Gastroesophageal sphincter (tissue), 4 donors: ENCODE measurements at regions not wholly inside any gene's neighbourhood (a gene's known extent, or its start where the extent isn't known, plus 50 kb on each side); places are given as distances from the start of the nearest gene placed in this dataset.

Source experiments
- ATAC-seq: fragments of 150-250 bp; one replicate; pipeline ENCODE4 v1.9.1; 2016; ENCODE audit warnings: mild to moderate bottlenecking, moderate library complexity
- H3K27ac ChIP-seq, 4 donors: fragments of 200-600 bp; sonication (generic) in 3 of 4; 1 replicate in 3 of 4; 2 replicates in 1 of 4; pipeline ENCODE4 v1.5.1; 2016 to 2019
- H3K27me3 ChIP-seq: fragments of 200-600 bp; sonication (generic); one replicate; pipeline ENCODE4 v1.5.1; 2019
- H3K36me3 ChIP-seq, 2 donors: fragments of 200-600 bp; sonication (generic); one replicate each; pipeline ENCODE4 v1.5.1; 2019; ENCODE audit warnings: control low read depth in 1 of 2
- H3K4me1 ChIP-seq, 3 donors: fragments of 200-600 bp; sonication (generic); 1 replicate in 2 of 3; 2 replicates in 1 of 3; pipeline ENCODE4 v1.5.1; 2016 to 2019; ENCODE audit warnings: control low read depth in 2 of 3
- H3K4me3 ChIP-seq, 2 donors: fragments of 200-600 bp; sonication (generic); one replicate each; pipeline ENCODE4 v1.5.1; 2019; ENCODE audit warnings: mild to moderate bottlenecking in 1 of 2, moderate library complexity in 1 of 2
- H3K9me3 ChIP-seq, 3 donors: fragments of 200-600 bp; sonication (generic); one replicate each; pipeline ENCODE4 v1.5.1; 2017 to 2019; ENCODE audit warnings: control low read depth in 2 of 3
- EP300 ChIP-seq: sonication (generic); formaldehyde crosslinking; IDR thresholded peaks from one replicate; pipeline ENCODE4 v1.6.1; 2017; ENCODE audit warnings: antibody characterized with exemption, mild to moderate bottlenecking
- POLR2A ChIP-seq, 2 donors: fragments of 450-650 bp; IDR thresholded peaks; one replicate each; pipeline ENCODE4 v1.6.1; 2017; ENCODE audit warnings: antibody characterized with exemption in 2 of 2, mild to moderate bottlenecking in 2 of 2, moderate library complexity in 1 of 2
- POLR2AphosphoS5 ChIP-seq: sonication (generic); formaldehyde crosslinking; IDR thresholded peaks from one replicate; pipeline ENCODE4 v1.6.1; 2017; ENCODE audit warnings: antibody characterized with exemption
- WGBS, 2 donors: methylation state at CpG; one replicate each; pipeline ENCODE4 v1.1.5; 2018; ENCODE audit warnings: low coverage in 1 of 2; 5-methylcytosine and 5-hydroxymethylcytosine counted together
- TF ChIP-seq, protein P1 (sequence below), 4 experiments: fragments of 200-600 bp in 2 of 4; fragments of 450-650 bp in 2 of 4; sonication (generic) in 1 of 4; IDR thresholded peaks; one replicate each; pipeline ENCODE4 v1.5.1; 2017 to 2019; ENCODE audit warnings: antibody characterized with exemption in 4 of 4, mild to moderate bottlenecking in 2 of 4, moderate library complexity in 2 of 4

DNA sequence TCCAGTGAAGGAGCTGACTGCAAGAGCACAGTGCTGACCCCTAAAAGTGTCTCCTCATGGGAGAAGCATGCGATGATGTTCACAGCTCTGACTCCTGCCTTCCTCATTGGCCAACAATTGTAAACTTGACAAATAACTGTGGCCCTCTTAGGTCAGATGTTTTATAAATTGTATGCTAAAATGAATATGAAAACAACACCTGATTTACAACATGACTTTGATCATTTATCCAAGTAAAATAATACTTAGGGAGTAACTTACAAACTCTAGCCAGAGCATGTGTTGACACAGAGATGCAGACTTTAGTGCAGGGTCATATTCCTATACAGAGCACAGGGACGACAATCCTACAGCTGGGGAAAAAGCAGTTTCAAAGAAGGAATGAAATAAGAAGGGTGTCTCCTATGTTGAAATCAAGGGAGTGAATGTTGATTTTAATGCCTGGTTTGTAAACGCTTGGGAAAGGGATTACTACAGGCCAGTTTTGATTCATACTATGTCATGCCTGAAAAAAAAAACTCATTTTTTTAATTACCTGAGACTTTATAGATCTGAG, 391.4 kb upstream of the AKR1E2 start:
- Histone ChIP-seq H3K36me3 (no peaks in the 10 kb centered on the region), H3K9me3 (no peaks in the 10 kb centered on the region), H3K4me1 (peaks cover 0 to 10% (median 3%) of the 10 kb centered on the region in 3 donors), H3K4me3 (no peak overlapping the region), H3K27ac (no peak overlapping the region), H3K27me3 (no peaks in the 10 kb centered on the region)
- TF ChIP-seq, protein P1, sequence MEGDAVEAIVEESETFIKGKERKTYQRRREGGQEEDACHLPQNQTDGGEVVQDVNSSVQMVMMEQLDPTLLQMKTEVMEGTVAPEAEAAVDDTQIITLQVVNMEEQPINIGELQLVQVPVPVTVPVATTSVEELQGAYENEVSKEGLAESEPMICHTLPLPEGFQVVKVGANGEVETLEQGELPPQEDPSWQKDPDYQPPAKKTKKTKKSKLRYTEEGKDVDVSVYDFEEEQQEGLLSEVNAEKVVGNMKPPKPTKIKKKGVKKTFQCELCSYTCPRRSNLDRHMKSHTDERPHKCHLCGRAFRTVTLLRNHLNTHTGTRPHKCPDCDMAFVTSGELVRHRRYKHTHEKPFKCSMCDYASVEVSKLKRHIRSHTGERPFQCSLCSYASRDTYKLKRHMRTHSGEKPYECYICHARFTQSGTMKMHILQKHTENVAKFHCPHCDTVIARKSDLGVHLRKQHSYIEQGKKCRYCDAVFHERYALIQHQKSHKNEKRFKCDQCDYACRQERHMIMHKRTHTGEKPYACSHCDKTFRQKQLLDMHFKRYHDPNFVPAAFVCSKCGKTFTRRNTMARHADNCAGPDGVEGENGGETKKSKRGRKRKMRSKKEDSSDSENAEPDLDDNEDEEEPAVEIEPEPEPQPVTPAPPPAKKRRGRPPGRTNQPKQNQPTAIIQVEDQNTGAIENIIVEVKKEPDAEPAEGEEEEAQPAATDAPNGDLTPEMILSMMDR (IDR thresholded peaks at IDR 0.05), result no peak
- TF ChIP-seq POLR2AphosphoS5 (no peak), EP300 (no peak), POLR2A (IDR thresholded peaks at IDR 0.05) (no peak)
- no peak for ATAC-seq
- WGBS, 2 donors, result 89 to 90% methylated on average over 2 to 3 of the region's 3 CpGs

DNA sequence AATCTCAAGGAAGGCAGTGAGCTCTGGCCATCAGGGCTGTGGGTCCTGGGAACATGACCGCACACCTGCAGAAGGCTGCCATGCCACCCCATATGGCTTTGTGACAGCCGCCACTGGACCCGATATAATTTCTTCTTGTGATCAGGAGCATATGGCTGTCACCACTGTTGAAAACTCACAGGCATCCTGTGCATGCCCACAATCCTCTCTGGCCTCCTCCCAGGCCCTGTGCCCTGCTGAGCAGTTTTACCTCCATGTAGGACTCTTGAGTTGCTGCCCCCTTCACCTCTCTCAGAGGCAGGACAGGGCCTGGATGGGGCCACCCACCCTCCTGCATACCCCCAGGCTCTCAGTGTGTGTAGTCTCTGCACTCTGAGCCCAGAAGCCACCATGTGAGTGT, 391.9 kb upstream of the AKR1E2 start:
- WGBS, 2 donors, result 96 to 100% methylated on average over 1 to 3 of the region's 3 CpGs
- H3K27me3 ChIP-seq, result no peaks in the 10 kb centered on the region
- ATAC-seq, result no peak
- H3K9me3 ChIP-seq, result no peaks in the 10 kb centered on the region
- no peak overlapping the region for H3K27ac ChIP-seq
- no peak overlapping the region for H3K4me3 ChIP-seq
- H3K4me1 ChIP-seq, result peaks cover 0 to 6% (median 3%) of the 10 kb centered on the region in 3 donors
- no peaks in the 10 kb centered on the region for H3K36me3 ChIP-seq
- TF ChIP-seq POLR2A (IDR thresholded peaks at IDR 0.05) (no peak), POLR2AphosphoS5 (no peak), EP300 (no peak)
- TF ChIP-seq, protein P1 (IDR thresholded peaks at IDR 0.05), result no peak

DNA sequence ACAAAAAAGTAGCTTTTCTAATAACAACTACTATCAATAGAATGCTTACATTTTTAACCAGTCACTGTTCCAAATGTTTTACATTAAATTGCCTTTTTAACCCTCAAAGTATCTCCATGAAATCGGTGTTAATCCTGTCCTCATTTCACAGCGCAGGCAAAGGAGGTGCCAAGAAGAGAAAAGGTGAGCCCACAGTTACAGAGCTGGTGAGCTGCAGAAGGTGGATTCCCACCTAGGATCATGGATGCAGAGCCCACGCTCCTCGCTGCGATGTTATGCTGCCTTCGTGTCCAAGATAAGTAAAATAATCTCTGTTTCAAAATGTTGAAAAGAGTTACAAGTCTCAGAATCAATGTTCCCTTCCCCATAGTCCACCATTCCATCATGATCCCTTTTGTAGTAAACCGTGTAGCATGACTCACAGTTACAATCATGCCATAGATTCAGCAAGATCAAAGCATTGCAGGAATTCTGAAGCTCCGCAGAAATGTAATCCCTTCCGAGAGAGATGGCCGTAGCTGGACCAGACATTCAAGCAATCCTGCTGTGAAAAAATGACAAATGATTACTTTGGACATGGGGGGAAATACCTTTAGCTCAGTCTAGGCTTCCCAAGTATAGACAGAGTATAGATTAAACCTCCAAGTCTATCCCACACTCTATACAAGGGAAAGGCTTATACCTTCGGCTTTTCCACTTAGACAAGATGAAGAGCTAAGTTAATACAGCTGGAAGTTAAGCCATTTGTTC, 394.7 kb upstream of the AKR1E2 start:
- no peaks in the 10 kb centered on the region for H3K9me3 ChIP-seq
- WGBS, 2 donors, result 74 to 84% methylated on average over 10 to 11 of the region's 11 CpGs
- no peaks in the 10 kb centered on the region for H3K36me3 ChIP-seq
- ATAC-seq, result no peak
- peak overlapping the region in 1 of 4 donors; percentile 39 for H3K27ac ChIP-seq
- H3K4me1 ChIP-seq, result peaks cover 0 to 11% (median 0%) of the 10 kb centered on the region in 3 donors
- H3K4me3 ChIP-seq, result no peak overlapping the region
- no peaks in the 10 kb centered on the region for H3K27me3 ChIP-seq
- TF ChIP-seq, protein P1 (IDR thresholded peaks at IDR 0.05), result no peak
- TF ChIP-seq POLR2AphosphoS5 (no peak), POLR2A (IDR thresholded peaks at IDR 0.05) (no peak), EP300 (no peak)

DNA sequence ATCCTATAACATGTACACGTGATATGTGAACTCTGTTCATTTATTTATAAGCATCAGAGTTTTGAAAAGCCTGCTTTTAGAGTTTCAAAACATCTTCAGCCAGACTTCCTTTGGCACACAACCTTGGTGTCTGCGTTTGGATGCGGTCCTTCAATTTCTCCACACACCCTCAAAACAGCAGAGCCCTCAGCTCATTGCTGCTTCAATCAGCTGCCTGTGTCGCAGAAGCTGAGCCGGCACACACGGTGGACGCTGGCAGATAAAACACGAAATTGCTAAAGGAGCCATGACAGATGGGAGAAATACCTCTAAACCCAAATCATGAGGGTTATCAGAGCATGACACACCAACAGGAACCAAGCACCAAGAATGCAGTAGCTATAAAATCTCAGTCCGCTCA, 396.4 kb upstream of the AKR1E2 start:
- Histone ChIP-seq H3K4me3 (no peak overlapping the region), H3K27me3 (no peaks in the 10 kb centered on the region), H3K36me3 (no peaks in the 10 kb centered on the region), H3K27ac (no peak overlapping the region), H3K4me1 (peaks cover 0 to 11% (median 0%) of the 10 kb centered on the region in 3 donors), H3K9me3 (no peaks in the 10 kb centered on the region)
- ATAC-seq, result peak; percentile 62
- WGBS, 2 donors, result 86 to 90% methylated on average over 2 to 9 of the region's 9 CpGs
- no peak for TF ChIP-seq POLR2A (IDR thresholded peaks at IDR 0.05)
- TF ChIP-seq POLR2AphosphoS5, result no peak
- no peak for TF ChIP-seq EP300
- TF ChIP-seq, protein P1 (IDR thresholded peaks at IDR 0.05), result no peak

DNA sequence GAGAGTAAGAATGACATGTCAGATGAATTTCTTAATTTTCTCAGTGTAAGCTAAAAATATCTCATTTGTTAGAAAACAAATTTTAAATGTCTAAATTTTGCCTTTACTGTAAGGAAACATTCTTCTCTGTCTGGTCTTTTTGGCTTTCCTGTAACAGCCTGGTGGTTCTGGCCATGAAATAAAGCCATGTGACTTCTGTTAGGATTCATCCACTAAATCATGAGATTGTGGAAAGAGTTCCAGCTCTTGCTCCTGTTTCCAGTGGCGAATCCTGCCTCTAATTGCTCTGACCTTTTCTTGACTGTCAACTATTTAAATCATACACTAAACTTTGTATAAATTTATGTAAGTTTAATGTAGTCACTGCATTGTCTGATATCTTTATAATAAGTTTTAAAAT, 398.5 kb upstream of the AKR1E2 start:
- Histone ChIP-seq H3K36me3 (no peaks in the 10 kb centered on the region), H3K9me3 (no peaks in the 10 kb centered on the region), H3K4me3 (no peak overlapping the region), H3K4me1 (peaks cover 0 to 11% (median 0%) of the 10 kb centered on the region in 3 donors), H3K27me3 (no peaks in the 10 kb centered on the region), H3K27ac (peak overlapping the region in 3 of 4 donors; percentile 6 to 21 (median 9))
- no peak for TF ChIP-seq POLR2AphosphoS5
- no peak for TF ChIP-seq EP300
- 18 to 27% methylated on average over 1 of the region's 1 CpG for WGBS, 2 donors
- ATAC-seq, result no peak
